Upper lobe of right lung (tissue), 1 donor: ENCODE measurements at regions not wholly inside any gene's neighbourhood (a gene's known extent, or its start where the extent isn't known, plus 50 kb on each side); places are given as distances from the start of the nearest gene placed in this dataset.

ENCODE experiments used
- ATAC-seq: fragments of 200-7000 bp; cut with Tn5 transposase; one replicate; pipeline ENCODE4 v1.9.1; 2020; ENCODE audit warnings: mild to moderate bottlenecking, moderate library complexity
- DNase-seq: peaks from one replicate; pipeline ENCODE4 v3.0.0-alpha.2; 2020
- H3K27ac ChIP-seq: fragments of 200-600 bp; one replicate; pipeline ENCODE4 v1.8.0; 2022
- H3K27me3 ChIP-seq: fragments of 200-600 bp; one replicate; pipeline ENCODE4 v1.8.0; 2022; ENCODE audit warnings: mild to moderate bottlenecking
- H3K36me3 ChIP-seq: fragments of 200-600 bp; one replicate; pipeline ENCODE4 v1.8.0; 2022
- H3K4me1 ChIP-seq: fragments of 200-600 bp; one replicate; pipeline ENCODE4 v1.8.0; 2022
- H3K4me3 ChIP-seq: fragments of 200-600 bp; one replicate; pipeline ENCODE4 v1.8.0; 2022; ENCODE audit warnings: mild to moderate bottlenecking
- H3K9me3 ChIP-seq: fragments of 200-600 bp; one replicate; pipeline ENCODE4 v1.8.0; 2022
- CTCF ChIP-seq: fragments of 200-600 bp; IDR thresholded peaks from one replicate; pipeline ENCODE4 v1.8.0; 2022; ENCODE audit warnings: antibody characterized with exemption
- intact Hi-C: fragments of 100-400 bp; cut with DNase I; formaldehyde crosslinking; loops from one replicate; pipeline ENCODE4 v1.11.0; 2022
- donor health status: DM: no; HTN: yes; CAD: no; lungs with severe emphysema.

GRCh38 chr10:83527934-83528333, 611.4 kb upstream of the GHITM start:
- Histone ChIP-seq H3K27ac (no peak overlapping the region), H3K9me3 (no peaks in the 10 kb centered on the region), H3K27me3 (no peaks in the 10 kb centered on the region), H3K4me1 (no peaks in the 10 kb centered on the region), H3K4me3 (no peak overlapping the region), H3K36me3 (no peaks in the 10 kb centered on the region)
- ATAC-seq (no peak), DNase-seq (no peak)
- no peak for TF ChIP-seq CTCF
- intact Hi-C loops: no loop called here

- Histone ChIP-seq H3K4me1 (no peaks in the 10 kb centered on the region), H3K36me3 (no peaks in the 10 kb centered on the region), H3K9me3 (no peaks in the 10 kb centered on the region), H3K27ac (no peak overlapping the region), H3K27me3 (no peaks in the 10 kb centered on the region), H3K4me3 (no peak overlapping the region)
- intact Hi-C loops: no loop called here
- TF ChIP-seq CTCF: no peak
- no peak for DNase-seq
- ATAC-seq: no peak
These were observed 606.0 kb upstream of the GHITM start for GRCh38 chr10:83533290-83533689.

GRCh38 chr10:83536426-83536825, 602.9 kb upstream of the GHITM start:
- Histone ChIP-seq H3K36me3 (no peaks in the 10 kb centered on the region), H3K4me3 (no peak overlapping the region), H3K27me3 (no peaks in the 10 kb centered on the region), H3K9me3 (no peaks in the 10 kb centered on the region), H3K27ac (no peak overlapping the region), H3K4me1 (no peaks in the 10 kb centered on the region)
- intact Hi-C loops: no loop called here
- DNase-seq (no peak), ATAC-seq (no peak)
- no peak for TF ChIP-seq CTCF

- ATAC-seq (no peak), DNase-seq (no peak)
- H3K27me3 ChIP-seq: no peaks in the 10 kb centered on the region
- no peak overlapping the region for H3K27ac ChIP-seq
- no peak for TF ChIP-seq CTCF
- H3K4me3 ChIP-seq: no peak overlapping the region
- H3K9me3 ChIP-seq: no peaks in the 10 kb centered on the region
- intact Hi-C loops: no loop called here
- H3K36me3 ChIP-seq: no peaks in the 10 kb centered on the region
- H3K4me1 ChIP-seq: no peaks in the 10 kb centered on the region
These were observed 601.3 kb upstream of the GHITM start for GRCh38 chr10:83538047-83538446.

- no peak overlapping the region for H3K27ac ChIP-seq
- no peak overlapping the region for H3K4me3 ChIP-seq
- no peaks in the 10 kb centered on the region for H3K27me3 ChIP-seq
- peak; percentile 50 for ATAC-seq
- H3K9me3 ChIP-seq: no peaks in the 10 kb centered on the region
- H3K4me1 ChIP-seq: no peaks in the 10 kb centered on the region
- no peak for DNase-seq
- H3K36me3 ChIP-seq: no peaks in the 10 kb centered on the region
- intact Hi-C loops: no loop called here
- TF ChIP-seq CTCF: no peak
These were observed 599.6 kb upstream of the GHITM start for GRCh38 chr10:83539528-83540308.

- Histone ChIP-seq H3K4me1 (no peaks in the 10 kb centered on the region), H3K9me3 (no peaks in the 10 kb centered on the region), H3K36me3 (no peaks in the 10 kb centered on the region), H3K4me3 (no peak overlapping the region), H3K27ac (no peak overlapping the region), H3K27me3 (no peaks in the 10 kb centered on the region)
- no peak for DNase-seq
- no peak for TF ChIP-seq CTCF
- intact Hi-C loops: no loop called here
- no peak for ATAC-seq
These were observed 598.3 kb upstream of the GHITM start for GRCh38 chr10:83541046-83541445.
